Activated gamma-delta T cell (primary cell): ENCODE measurements at regions not wholly inside any gene's neighbourhood (a gene's known extent, or its start where the extent isn't known, plus 50 kb on each side); places are given as distances from the start of the nearest gene placed in this dataset.

Source experiments
- DNase-seq: peaks from one replicate; lab custom pipeline; 2025; lab: John Stamatoyannopoulos, UW

DNA sequence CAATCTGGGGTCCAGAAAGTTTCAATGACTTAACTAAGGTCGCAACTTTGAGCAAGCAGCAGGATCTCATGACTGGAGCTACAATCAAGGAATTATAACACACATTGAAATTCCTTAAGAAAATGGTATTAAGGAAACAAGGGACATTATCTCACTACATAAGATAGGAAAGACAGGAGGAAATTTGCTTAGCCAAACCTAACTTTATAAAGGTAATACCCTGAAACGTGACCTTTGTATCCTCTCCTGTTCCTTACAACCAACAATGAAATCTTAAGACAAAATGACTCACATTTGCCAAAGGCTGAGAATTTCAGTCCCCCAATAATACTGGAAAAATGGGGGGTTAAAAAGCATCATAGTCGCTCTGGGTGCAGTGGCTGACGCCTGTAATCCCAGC lies 218.9 kb upstream of the LYZL1 start:
- no peak for DNase-seq

DNA sequence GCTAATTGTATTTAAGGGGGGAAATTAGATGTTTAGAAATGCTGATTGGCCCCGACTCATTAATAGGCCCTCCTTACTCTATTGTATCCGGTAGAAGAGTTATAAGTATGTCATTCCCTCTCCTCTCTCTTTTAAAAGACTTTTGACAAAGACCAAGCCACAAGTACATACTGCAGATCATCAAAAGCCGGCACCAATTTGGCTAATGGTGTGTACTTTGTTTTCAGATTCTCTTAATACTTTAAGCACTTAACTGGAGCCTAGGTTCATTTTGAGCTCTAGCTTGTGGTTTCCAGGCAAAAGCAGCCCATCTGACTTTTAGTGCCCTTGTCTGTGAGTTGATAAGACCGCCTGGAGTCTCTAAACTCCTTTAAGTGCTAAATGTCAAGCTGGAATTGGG lies 210.0 kb upstream of the LYZL1 start:
- DNase-seq: no peak

DNA sequence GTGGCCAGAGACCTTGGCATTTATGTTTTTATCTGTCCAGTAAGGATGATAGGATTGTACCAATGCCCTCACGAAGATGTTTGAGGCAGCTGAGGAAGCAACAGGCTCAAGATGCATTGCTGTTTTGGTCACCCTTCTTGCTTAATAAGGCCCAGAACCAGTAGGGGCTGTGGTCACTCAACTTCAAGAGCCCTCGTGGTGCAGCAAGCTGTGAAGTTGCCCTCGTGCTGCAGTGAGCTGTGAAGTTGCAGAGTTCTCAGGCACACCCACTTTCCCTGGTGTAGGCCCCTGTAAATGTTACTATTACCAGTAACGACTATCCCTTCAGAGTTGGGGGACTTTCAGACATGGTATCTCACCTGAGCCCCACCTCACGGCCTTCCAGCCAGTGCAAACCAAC lies 207.6 kb upstream of the LYZL1 start:
- DNase-seq: no peak

DNA sequence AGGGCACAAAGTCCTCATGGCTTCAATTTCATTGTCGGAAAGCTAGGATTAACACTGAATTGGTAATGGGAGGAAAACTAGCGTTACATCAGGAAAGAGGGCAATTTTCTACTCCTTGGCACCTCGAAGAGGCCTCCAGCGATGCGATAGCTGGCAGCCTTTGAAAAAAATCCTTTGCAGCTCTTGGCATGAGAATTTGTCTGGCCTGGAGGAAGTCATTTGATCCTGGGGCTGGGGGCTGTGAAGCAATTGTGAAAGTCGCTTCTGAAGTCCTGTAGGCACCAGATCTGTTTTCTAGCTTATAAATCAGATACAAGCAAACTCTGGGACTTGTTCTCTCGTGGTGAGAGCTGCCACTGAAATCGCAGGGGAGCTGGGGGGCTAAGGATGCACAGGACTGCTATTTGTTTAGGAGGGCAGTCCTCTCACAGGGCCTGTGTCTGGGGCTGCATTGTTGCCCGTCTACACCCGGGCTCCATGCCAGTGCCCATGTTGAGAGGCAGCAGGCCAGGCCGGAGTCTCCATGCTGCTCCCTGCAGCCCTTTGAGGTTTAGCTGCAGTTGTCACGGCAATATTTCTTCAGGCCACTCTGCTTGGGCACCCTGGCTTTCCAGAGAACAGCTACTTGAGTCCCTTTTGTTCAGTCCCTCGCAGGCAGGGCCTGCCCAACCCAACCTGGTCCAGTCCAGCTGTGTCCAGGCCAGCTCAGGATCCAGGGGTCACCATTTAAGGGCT lies 206.8 kb upstream of the LYZL1 start:
- DNase-seq: no peak

DNA sequence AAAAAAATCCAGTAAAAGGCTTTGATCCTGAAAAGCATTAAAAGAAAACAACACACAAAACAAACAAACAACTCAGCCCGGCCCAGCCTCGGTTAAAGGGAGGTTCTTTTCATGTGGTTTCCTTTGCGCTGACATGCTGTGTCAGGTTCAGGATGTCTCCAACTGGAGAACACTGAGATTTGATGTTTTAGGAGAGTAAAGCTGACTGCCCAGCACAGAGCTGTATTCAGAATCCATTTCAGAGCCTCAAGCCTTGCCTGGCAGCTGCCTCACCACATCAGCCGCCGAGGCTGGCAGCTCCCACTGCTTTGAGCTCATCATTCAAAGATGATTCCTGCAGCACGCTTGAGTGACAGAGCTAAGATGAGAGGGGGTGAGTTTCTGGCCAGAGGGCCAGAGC lies 205.8 kb upstream of the LYZL1 start:
- DNase-seq: no peak

DNA sequence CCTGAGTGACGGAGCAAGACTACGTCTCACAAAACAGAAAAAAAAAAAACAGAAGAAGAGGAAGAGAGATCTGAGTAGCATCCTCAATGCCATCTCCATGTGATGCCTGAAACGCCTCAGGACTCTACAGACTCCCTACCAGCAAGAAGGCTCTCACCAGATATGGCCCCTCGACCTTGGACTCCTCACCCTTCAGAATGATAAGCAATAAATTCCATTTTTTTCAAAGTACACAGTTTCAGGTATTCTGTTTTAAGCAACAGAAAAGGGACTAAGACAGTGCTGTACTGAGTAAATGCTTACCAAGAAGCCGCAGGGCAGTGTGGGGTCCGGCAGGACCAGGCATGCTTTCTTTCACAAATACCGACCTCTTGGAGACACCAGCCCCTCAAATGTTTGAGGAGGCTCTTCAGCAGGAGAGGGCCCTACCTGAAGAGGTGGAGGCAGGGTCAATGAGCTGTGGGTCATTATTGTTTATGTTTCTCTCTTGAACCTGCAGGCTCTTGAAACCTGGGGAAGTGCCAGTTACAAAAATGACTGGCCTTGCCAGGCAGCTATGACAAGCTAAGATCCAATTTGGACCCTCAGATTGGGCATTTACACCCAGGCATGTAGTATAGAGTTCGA lies 204.1 kb upstream of the LYZL1 start:
- no peak for DNase-seq

DNA sequence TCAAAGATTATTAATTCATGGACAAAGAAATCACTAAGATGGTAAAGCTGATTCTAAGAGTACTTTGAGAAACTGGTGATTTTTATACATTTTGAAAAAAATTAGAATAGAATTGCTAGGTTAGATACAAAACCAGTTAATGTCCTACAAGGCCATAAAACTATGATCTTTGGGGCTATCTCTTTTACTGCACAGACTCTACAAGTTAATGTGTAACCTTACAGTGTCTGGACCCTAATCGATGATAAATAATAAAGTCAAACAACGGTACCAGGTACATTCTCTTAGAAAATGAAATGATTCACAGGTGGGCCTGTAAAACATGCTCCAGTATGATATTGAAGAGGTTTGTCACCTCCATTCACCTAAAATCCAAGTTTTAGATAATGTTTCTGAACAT lies 199.8 kb upstream of the LYZL1 start:
- DNase-seq: no peak

DNA sequence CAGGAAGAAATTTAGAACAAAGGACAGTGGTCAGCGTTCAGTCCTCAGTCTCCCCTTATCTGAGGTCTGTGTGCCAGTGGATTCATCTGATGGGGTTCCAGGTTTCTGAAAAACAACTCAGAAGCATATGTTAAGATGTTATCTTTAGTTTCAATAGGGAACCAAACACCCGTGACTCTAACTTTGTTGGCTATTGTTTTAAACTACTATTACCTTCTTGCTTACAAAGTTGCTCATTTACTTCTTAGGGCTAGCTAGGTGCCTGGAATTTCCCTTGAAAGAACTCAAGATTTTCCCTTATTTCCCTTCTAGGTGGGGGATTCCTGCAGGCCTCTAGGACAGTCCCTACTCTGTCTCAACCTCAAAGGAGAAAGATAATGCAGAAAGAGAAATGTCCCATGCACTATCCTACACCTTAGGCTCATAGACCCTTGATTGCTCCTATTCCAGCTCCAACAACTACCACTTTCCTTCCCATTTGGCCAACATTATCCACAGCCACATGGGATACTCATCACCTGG lies 192.5 kb upstream of the LYZL1 start:
- no peak for DNase-seq

DNA sequence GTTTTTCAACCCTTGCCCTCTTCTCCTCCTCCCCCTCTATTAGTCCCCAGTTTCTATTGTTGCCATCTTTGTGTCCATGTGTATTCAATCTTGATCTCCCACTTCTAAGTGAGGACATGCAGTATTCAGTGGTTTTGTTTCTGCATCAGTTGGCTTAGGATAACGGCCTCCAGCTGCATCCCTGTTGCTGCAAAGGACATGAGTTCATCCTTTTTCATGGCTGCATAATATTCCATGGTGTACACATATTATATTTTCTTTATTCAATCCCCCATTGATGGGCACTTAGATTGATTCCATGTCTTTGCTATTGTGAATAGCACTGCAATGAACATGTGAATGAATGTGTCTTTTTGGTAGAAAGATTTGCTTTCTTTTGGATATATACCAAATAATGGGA lies 190.4 kb upstream of the LYZL1 start:
- DNase-seq: no peak

DNA sequence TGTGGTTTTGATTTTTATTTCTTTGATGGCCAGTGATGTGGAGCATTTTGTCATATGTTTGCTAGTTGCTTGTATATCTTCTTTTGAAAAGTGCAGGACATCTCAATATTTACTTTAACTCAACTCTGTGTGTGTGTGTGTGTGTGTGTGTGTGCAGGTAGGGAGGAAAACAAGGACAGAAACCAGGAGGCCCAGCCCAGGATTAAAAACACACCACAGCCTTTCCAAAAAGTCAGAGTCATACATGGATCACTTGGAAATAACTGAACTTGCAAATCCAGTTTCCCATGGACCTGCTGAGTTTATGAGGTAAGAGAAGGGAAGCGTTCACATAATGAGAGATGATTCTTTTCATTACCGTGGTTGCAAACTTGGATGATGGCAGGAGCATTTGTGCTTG lies 189.9 kb upstream of the LYZL1 start:
- DNase-seq: no peak

DNA sequence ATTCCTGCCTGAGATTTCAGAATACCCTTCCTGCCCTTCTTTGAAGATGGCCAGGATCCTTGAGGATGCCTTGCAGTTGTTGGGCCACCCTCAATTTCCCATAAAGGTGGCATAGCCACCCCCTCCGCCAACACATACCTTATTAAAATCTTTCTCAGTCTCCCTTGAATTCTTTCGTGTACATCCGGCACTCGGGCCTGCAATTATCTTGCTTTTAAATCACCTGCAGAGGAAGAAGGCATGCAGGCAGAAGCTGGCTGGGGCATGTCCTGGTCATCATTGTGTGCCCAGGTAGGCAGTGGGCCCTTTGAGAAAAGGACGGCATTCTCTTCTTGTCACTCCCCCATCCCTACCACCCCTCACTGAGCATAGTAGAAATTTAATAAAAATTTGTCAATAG lies 189.5 kb upstream of the LYZL1 start:
- no peak for DNase-seq

DNA sequence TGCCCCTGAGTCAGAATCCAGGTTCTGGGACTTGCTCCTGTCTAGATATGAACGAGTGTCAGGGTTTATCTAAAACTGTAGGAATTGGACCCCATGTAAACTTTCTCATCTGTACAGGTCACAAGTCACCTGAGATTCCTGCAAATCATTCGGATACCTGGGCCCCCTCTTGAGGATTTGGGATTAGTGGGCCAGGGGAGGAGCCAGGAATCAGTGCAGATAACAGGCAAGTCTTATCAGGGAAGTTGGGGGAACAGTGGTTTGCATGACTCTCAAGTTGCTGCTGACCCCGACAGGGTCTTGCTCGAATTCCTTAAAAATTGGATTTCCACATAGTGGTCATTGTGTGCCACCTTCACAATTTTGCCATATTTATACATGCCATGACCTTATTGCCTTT lies 188.4 kb upstream of the LYZL1 start:
- no peak for DNase-seq

DNA sequence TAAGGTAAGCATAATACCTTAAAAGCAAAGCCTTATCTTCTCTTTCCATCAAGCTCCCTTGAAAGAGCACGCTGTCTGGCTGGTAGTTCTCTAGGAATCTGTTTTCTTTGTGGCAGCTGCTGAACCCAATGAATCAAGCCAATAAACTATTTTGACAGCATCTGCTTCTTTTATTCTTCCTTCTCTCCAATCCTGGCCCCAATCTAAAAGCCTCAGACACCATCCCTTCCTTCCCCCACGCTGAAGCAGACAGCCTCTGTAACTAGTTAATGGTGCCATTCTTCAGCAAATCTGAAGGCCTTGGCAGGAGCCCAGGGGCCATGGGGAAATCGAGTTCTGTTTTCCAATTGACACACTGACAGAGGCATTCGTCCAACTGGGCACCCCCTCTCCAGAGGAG lies 186.6 kb upstream of the LYZL1 start:
- no peak for DNase-seq

DNA sequence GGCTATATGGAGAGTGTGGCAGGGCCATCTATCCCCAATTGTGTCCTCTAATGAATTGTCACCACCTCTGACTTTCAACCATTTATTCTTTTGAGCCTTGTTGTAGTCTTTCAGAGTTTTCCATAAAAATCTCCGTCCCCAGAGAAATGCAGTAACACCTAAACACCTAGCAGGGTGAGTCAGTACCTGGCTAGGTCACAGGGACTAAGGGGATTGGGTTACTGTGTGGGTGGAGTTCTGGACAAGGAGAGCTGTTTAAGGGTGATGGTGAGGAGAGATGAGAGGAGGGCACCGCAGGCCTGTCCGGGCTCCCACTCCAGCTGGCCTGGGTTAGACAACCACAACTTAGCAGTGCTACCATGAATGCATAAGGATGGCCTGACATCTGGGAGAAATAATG lies 186.2 kb upstream of the LYZL1 start:
- no peak for DNase-seq

DNA sequence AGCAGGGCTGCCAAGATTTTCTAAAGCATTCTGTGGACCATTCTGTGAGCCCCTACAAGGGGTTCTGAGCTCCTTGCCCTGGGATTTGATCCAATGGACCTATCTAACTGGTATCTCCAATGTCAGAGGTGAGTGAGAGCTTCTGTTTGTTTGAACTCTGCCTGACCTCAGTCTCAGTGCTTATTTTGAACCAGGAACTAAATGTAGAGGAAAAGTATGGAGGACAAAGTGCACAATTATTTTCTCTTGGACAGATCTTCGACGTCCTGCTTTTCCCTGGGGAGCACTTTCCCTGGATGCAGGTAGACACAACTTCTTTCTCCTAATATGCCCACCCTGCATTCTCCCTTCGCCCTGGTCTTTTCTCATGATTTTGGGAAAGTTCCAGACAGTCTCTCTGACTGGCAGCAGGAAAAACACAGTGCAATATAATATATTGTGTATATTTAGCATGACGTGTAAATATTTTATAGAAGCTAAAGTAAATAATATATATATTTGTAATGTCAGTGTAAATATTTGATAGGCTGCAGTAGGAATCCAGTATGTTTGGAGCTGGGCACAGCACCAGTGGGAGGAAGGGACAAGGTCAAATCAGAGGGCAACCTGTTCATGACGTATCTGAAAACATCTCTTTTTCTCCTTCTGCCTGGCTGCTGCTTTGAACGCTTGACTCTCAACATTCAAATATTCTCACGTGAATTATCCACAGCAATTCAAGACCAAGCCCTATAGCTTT lies 184.0 kb upstream of the LYZL1 start:
- no peak for DNase-seq

DNA sequence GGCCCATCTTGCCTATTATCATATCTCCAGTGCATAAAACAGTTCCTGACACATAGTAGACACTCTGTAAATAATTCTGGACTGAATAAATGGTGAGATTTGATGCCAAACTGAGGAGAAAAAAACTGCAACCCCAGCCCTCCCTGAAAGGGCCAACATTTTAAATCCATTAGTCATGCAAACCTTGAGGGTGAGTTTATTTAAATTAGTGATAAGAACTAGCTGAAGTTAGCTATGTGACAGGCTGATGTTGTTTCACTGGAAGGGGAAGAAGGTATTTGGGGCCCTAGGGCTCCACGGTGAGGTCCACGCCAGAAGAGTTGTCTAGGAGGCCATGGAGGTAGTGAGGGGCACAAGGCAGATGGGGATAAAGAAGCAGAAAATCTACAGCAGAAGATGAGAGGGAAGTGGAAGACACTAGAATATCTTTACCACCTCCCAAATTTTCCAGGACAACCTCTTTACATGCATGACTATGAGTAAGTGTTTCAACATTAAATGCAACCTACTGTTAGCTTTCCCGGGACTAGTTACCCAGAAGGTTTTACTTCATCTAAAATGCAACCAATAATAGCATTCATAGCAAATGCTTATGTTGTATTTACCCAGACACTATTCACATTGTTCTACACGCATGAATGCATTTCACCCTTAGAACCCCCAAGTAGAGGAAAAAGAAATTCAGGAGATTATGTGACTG lies 183.2 kb upstream of the LYZL1 start:
- no peak for DNase-seq

DNA sequence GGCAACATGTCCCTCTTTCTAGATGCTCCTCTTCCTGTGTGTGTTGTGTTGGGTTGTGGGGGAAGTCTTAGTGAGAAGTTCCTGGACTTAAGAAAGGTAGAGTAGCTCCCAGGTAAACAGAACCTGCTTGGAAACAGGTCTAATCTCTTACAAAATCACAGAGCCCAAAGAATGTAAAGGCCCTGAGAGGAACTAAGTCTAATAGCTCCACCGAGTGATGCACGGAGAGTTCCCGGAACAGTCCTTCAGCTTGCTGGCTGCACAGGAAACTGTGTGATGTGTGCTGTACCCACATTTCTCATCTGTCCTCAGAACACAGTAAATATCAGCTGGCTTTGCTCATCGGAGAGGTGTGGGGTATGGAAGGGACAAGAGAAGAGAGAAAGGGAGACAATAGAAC lies 182.6 kb upstream of the LYZL1 start:
- no peak for DNase-seq

DNA sequence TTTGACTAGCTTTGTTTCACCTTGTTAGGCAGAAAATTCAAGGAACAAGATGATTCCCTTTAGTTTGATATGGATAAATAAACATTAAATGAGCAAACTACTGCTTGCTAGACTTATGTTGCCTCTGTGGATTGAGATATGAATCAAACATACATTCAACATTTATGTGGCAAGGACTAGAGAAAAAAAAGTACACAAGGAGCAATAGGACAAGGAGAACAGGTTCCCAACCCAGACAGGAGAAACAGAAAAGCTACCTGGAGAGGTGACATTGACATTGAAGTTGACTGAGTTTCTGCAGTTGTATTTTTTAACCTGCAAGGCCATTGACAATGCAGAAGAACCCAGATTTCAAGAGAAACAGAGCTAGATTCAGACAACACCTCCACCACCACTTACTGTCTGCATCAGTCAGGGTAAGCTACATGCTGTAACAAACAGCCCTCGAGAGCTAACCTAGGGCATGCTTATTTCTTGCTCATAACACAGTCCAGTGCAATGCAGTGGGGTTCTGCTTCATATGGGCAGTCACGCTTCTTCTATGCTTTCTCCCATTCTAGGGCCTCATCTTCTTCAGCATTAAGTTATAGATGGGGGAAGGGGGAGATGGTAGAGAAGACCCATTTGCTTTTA lies 180.9 kb upstream of the LYZL1 start:
- DNase-seq: no peak

DNA sequence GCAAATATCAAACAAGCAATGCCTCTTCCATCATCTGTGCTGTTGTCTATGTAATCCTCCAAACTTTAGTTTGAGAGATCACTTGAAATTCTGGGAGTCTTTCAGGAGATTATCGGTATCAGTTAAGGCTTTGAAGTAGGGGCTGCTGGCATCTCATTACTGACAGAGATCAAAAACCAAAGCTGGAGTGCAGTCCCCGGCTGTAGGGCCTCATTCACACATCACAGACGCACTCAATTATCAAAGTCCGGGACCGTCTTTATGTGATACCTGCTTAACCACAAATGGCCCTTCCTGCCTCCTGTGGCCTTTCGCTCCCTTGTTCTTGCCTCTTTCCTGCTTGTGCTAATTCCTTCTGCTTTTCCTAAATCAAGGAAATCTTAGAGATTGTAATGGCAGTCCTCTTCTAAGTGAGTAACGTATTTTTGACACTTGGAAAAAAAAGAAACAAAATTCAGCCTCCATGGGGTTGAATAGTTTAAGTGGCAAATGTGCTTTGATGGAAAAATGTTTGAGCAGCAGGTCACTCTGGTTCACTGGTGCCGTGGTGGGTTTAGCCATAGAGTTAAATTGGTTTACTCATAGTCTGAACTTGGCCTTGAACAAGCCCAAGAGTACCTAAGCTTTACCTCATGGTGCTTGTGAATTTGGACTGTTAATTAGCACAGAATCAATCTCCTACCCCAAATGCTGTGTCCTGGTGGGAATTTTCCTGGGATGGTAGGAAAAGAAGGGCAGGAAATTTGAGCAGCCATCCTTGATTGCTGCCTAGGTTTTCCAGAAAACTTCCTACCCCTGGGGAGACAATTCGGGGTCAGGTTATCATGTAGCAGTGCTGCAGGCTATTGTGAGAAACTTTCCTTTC lies 178.9 kb upstream of the LYZL1 start:
- no peak for DNase-seq

DNA sequence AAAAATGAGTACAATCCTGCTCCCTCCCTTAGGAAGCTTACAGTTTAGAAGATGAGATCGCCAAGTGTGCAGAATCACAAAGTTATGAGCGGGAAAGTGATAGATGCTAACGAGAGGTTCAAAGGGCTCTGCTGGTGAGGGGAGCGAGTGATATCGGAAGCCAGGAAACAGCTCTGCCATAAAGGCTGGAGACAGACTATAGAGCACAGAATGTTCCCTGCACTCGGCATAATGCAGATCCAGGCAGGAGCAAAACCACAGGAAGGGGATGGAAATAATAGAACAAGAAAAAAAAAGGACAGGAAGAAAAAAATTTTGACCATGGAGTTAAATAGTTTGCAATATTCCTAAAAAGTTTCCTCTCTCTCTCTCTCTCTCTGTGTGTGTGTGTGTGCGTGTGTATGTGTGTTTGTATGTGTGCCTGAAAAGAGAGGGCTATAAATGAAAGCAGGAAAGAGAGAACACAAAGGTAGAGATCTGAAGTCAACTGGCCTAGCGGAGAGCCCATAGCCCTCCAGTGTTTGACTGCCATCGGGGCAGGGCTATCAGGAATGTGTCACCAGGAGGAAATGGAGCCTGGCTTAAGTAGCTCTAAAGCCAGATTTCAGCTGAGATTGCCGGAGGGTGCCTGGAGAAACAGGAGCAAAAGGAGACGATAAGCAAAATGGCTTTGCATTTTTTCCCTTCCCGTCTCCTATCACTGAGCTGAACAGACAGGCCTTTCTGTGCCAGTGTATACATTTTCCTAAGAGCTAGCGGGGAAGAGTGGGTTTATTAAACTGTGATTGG lies 175.8 kb upstream of the LYZL1 start:
- no peak for DNase-seq
